ENCODE measurements at regions not wholly inside any gene's neighbourhood (a gene's known extent, or its start where the extent isn't known, plus 50 kb on each side); places are given as distances from the start of the nearest gene placed in this dataset.
"Not testable (repeated sequence)": the region's sequence is repeated elsewhere in the genome, so short reads cannot be mapped to it uniquely, and the experiment has no call there.

GRCh38 chr6:90894285-90895130 is 307.6 kb upstream of the MAP3K7 start:
- Mint-ChIP-seq H3K9me3 (no peaks in the 10 kb centered on the region), H3K27me3 (no peaks in the 10 kb centered on the region), H3K36me3 (no peaks in the 10 kb centered on the region), H3K4me1 (no peaks in the 10 kb centered on the region), H3K27ac (no peak overlapping the region), H3K4me3 (no peak overlapping the region)
- no peak for ATAC-seq

GRCh38 chr6:90893400-90893799 is 306.5 kb upstream of the MAP3K7 start:
- peak; percentile 10 for ATAC-seq
- Mint-ChIP-seq H3K4me1 (no peaks in the 10 kb centered on the region), H3K9me3 (no peaks in the 10 kb centered on the region), H3K4me3 (no peak overlapping the region), H3K36me3 (no peaks in the 10 kb centered on the region), H3K27me3 (no peaks in the 10 kb centered on the region), H3K27ac (no peak overlapping the region)

- H3K27ac Mint-ChIP-seq: no peak overlapping the region
- no peaks in the 10 kb centered on the region for H3K36me3 Mint-ChIP-seq
- ATAC-seq: no peak
- no peak overlapping the region for H3K4me3 Mint-ChIP-seq
- H3K27me3 Mint-ChIP-seq: no peaks in the 10 kb centered on the region
- no peaks in the 10 kb centered on the region for H3K4me1 Mint-ChIP-seq
- no peaks in the 10 kb centered on the region for H3K9me3 Mint-ChIP-seq
These were observed 305.4 kb upstream of the MAP3K7 start for GRCh38 chr6:90892271-90892670.

- H3K4me1 Mint-ChIP-seq: no peaks in the 10 kb centered on the region
- no peaks in the 10 kb centered on the region for H3K9me3 Mint-ChIP-seq
- no peaks in the 10 kb centered on the region for H3K36me3 Mint-ChIP-seq
- H3K27me3 Mint-ChIP-seq: no peaks in the 10 kb centered on the region
- ATAC-seq: no peak
- H3K27ac Mint-ChIP-seq: no peak overlapping the region
- no peak overlapping the region for H3K4me3 Mint-ChIP-seq
These were observed 304.5 kb upstream of the MAP3K7 start for GRCh38 chr6:90891355-90891754.

- Mint-ChIP-seq H3K4me1 (no peaks in the 10 kb centered on the region), H3K36me3 (no peaks in the 10 kb centered on the region), H3K27me3 (no peaks in the 10 kb centered on the region), H3K27ac (no peak overlapping the region), H3K9me3 (no peaks in the 10 kb centered on the region), H3K4me3 (no peak overlapping the region)
- ATAC-seq: peak; percentile 34
These were observed 303.9 kb upstream of the MAP3K7 start for GRCh38 chr6:90890683-90891330.

- Mint-ChIP-seq H3K27me3 (no peaks in the 10 kb centered on the region), H3K4me3 (no peak overlapping the region), H3K9me3 (peaks cover 4% of the 10 kb centered on the region), H3K36me3 (no peaks in the 10 kb centered on the region), H3K4me1 (no peaks in the 10 kb centered on the region), H3K27ac (no peak overlapping the region)
- ATAC-seq: no peak
These were observed 300.9 kb upstream of the MAP3K7 start for GRCh38 chr6:90887764-90888163.

GRCh38 chr6:90885611-90886056 is 298.8 kb upstream of the MAP3K7 start:
- no peak overlapping the region for H3K4me3 Mint-ChIP-seq
- no peaks in the 10 kb centered on the region for H3K36me3 Mint-ChIP-seq
- no peaks in the 10 kb centered on the region for H3K27me3 Mint-ChIP-seq
- H3K4me1 Mint-ChIP-seq: no peaks in the 10 kb centered on the region
- peaks cover 12% of the 10 kb centered on the region for H3K9me3 Mint-ChIP-seq
- H3K27ac Mint-ChIP-seq: no peak overlapping the region
- no peak for ATAC-seq

GRCh38 chr6:90885137-90885536 is 298.3 kb upstream of the MAP3K7 start:
- H3K27me3 Mint-ChIP-seq, H3K4me1 Mint-ChIP-seq, H3K27ac Mint-ChIP-seq, ATAC-seq, H3K4me3 Mint-ChIP-seq, H3K36me3 Mint-ChIP-seq: not testable (repeated sequence)
- H3K9me3 Mint-ChIP-seq: peaks cover 12% of the 10 kb centered on the region

GRCh38 chr6:90877616-90878015 is 290.7 kb upstream of the MAP3K7 start:
- Mint-ChIP-seq H3K4me1 (no peaks in the 10 kb centered on the region), H3K27ac (no peak overlapping the region), H3K4me3 (no peak overlapping the region), H3K27me3 (peaks cover 7% of the 10 kb centered on the region), H3K36me3 (no peaks in the 10 kb centered on the region), H3K9me3 (peaks cover 11% of the 10 kb centered on the region)
- ATAC-seq: no peak

- no peaks in the 10 kb centered on the region for H3K36me3 Mint-ChIP-seq
- H3K4me3 Mint-ChIP-seq: no peak overlapping the region
- no peaks in the 10 kb centered on the region for H3K4me1 Mint-ChIP-seq
- ATAC-seq: no peak
- H3K9me3 Mint-ChIP-seq: peaks cover 4% of the 10 kb centered on the region
- no peak overlapping the region for H3K27ac Mint-ChIP-seq
- peaks cover 15% of the 10 kb centered on the region for H3K27me3 Mint-ChIP-seq
These were observed 288.1 kb upstream of the MAP3K7 start for GRCh38 chr6:90874931-90875330.

- peaks cover 15% of the 10 kb centered on the region for H3K27me3 Mint-ChIP-seq
- no peaks in the 10 kb centered on the region for H3K9me3 Mint-ChIP-seq
- no peaks in the 10 kb centered on the region for H3K4me1 Mint-ChIP-seq
- ATAC-seq: no peak
- H3K27ac Mint-ChIP-seq: no peak overlapping the region
- H3K4me3 Mint-ChIP-seq: no peak overlapping the region
- H3K36me3 Mint-ChIP-seq: no peaks in the 10 kb centered on the region
These were observed 286.1 kb upstream of the MAP3K7 start for GRCh38 chr6:90872981-90873380.

GRCh38 chr6:90870561-90870960 is 283.7 kb upstream of the MAP3K7 start:
- no peaks in the 10 kb centered on the region for H3K4me1 Mint-ChIP-seq
- peaks cover 15% of the 10 kb centered on the region for H3K27me3 Mint-ChIP-seq
- ATAC-seq: no peak
- no peaks in the 10 kb centered on the region for H3K36me3 Mint-ChIP-seq
- H3K9me3 Mint-ChIP-seq: no peaks in the 10 kb centered on the region
- no peak overlapping the region for H3K4me3 Mint-ChIP-seq
- no peak overlapping the region for H3K27ac Mint-ChIP-seq

- no peak for ATAC-seq
- H3K27me3 Mint-ChIP-seq: peaks cover 15% of the 10 kb centered on the region
- H3K4me3 Mint-ChIP-seq: no peak overlapping the region
- no peak overlapping the region for H3K27ac Mint-ChIP-seq
- H3K36me3 Mint-ChIP-seq: no peaks in the 10 kb centered on the region
- H3K4me1 Mint-ChIP-seq: no peaks in the 10 kb centered on the region
- no peaks in the 10 kb centered on the region for H3K9me3 Mint-ChIP-seq
These were observed 281.8 kb upstream of the MAP3K7 start for GRCh38 chr6:90868656-90869055.

GRCh38 chr6:90868256-90868655 is 281.4 kb upstream of the MAP3K7 start:
- Mint-ChIP-seq H3K4me1 (no peaks in the 10 kb centered on the region), H3K4me3 (no peak overlapping the region), H3K36me3 (no peaks in the 10 kb centered on the region), H3K27ac (no peak overlapping the region), H3K9me3 (no peaks in the 10 kb centered on the region), H3K27me3 (peaks cover 14% of the 10 kb centered on the region)
- no peak for ATAC-seq

GRCh38 chr6:90865513-90865912 is 278.6 kb upstream of the MAP3K7 start:
- H3K9me3 Mint-ChIP-seq: no peaks in the 10 kb centered on the region

GRCh38 chr6:90863043-90863442 is 276.2 kb upstream of the MAP3K7 start:
- no peak overlapping the region for H3K27ac Mint-ChIP-seq
- no peaks in the 10 kb centered on the region for H3K36me3 Mint-ChIP-seq
- no peaks in the 10 kb centered on the region for H3K9me3 Mint-ChIP-seq
- H3K4me1 Mint-ChIP-seq: no peaks in the 10 kb centered on the region
- no peak for ATAC-seq
- H3K4me3 Mint-ChIP-seq: no peak overlapping the region
- H3K27me3 Mint-ChIP-seq: no peaks in the 10 kb centered on the region

More at GRCh38 chr6:90865513-90865912, 278.6 kb upstream of the MAP3K7 start:
- Mint-ChIP-seq H3K36me3 (no peaks in the 10 kb centered on the region), H3K4me3 (no peak overlapping the region), H3K27ac (no peak overlapping the region), H3K4me1 (no peaks in the 10 kb centered on the region), H3K27me3 (no peaks in the 10 kb centered on the region)
- peak; percentile 38 for ATAC-seq
